ENCODE measurements at regions not wholly inside any gene's neighbourhood (a gene's known extent, or its start where the extent isn't known, plus 50 kb on each side); places are given as distances from the start of the nearest gene placed in this dataset.

- H3K4me1 ChIP-seq (ENCODE audit: control insufficient read depth, insufficient read depth, low read length) = no peaks in the 10 kb centered on the region
- no peak for ATAC-seq
- RAD21 ChIA-PET (ENCODE audit: unreplicated experiment) = no interaction called here
- H4K20me1 ChIP-seq (ENCODE audit: control insufficient read depth, insufficient read depth) = no peaks in the 10 kb centered on the region
- no TSS peak for BruUV-seq (replicated peaks)
- CTCF ChIA-PET = no interaction called here
- intact Hi-C loops (cut with micrococcal nuclease; ENCODE audit: unreplicated experiment) = no loop called here
- no peak overlapping the region for H3K9ac ChIP-seq (ENCODE audit: control insufficient read depth, insufficient read depth, low read length)
- H3K36me3 ChIP-seq (ENCODE audit: control insufficient read depth in 2 of 2, insufficient read depth in 2 of 2, low read length in 1 of 2) = no peaks in the 10 kb centered on the region
- no peaks in the 10 kb centered on the region for H3K79me2 ChIP-seq (ENCODE audit: control insufficient read depth, insufficient read depth, low read length)
- no peak overlapping the region for H3K4me3 ChIP-seq
- no peak for TF ChIP-seq IRF4 (IDR thresholded peaks at IDR 0.05; ENCODE audit: low read depth, low read length)
- no peak for TF ChIP-seq PBX3 (IDR thresholded peaks at IDR 0.05; ENCODE audit: insufficient replicate concordance, low read depth, low read length)
- no peak for TF ChIP-seq SIX5 (IDR thresholded peaks at IDR 0.05; ENCODE audit: low read depth, low read length, severe bottlenecking)
- TF ChIP-seq ATF2 (IDR thresholded peaks at IDR 0.05; ENCODE audit: low read length) = no peak
- TF ChIP-seq RB1 (IDR thresholded peaks at IDR 0.05; ENCODE audit: borderline replicate concordance) = no peak
- TF ChIP-seq ESRRA (IDR thresholded peaks at IDR 0.05; ENCODE audit: low read length) = no peak
- no peak for TF ChIP-seq BRCA1 (IDR thresholded peaks at IDR 0.05; ENCODE audit: low read depth, low read length)
- TF ChIP-seq TAF1 (IDR thresholded peaks at IDR 0.05; ENCODE audit: borderline replicate concordance, low read depth, low read length) = no peak
- TF ChIP-seq ZNF384 (IDR thresholded peaks at IDR 0.05; ENCODE audit: borderline replicate concordance, low read depth, low read length) = no peak
- no peak for TF ChIP-seq NFYB (IDR thresholded peaks at IDR 0.05; ENCODE audit: insufficient read depth, low read depth, low read length)
- no peak for TF ChIP-seq ZNF217 (IDR thresholded peaks at IDR 0.05)
- TF ChIP-seq CEBPB (IDR thresholded peaks at IDR 0.05; ENCODE audit: borderline replicate concordance in 1 of 2, low read depth in 2 of 2, low read length in 2 of 2) = no peak
- no peak for TF ChIP-seq RAD21 (IDR thresholded peaks at IDR 0.05; ENCODE audit: insufficient read depth, low read depth, low read length)
- no peak for TF ChIP-seq CHD4 (IDR thresholded peaks at IDR 0.05)
- no peak for TF ChIP-seq BMI1 (IDR thresholded peaks at IDR 0.05; ENCODE audit: borderline replicate concordance)
- no peak for TF ChIP-seq EP300 (IDR thresholded peaks at IDR 0.05; ENCODE audit: borderline replicate concordance in 1 of 2, control insufficient read depth in 1 of 2, low read depth in 2 of 2, low read length in 2 of 2)
- TF ChIP-seq ATF7 (IDR thresholded peaks at IDR 0.05; ENCODE audit: low read depth) = no peak
- no peak for TF ChIP-seq MYB (IDR thresholded peaks at IDR 0.05; ENCODE audit: borderline replicate concordance, low read depth, low read length)
- TF ChIP-seq NBN (IDR thresholded peaks at IDR 0.05) = no peak
- no peak for TF ChIP-seq NFIC (IDR thresholded peaks at IDR 0.05; ENCODE audit: low read depth, low read length)
- no peak for FAIRE-seq
- H3K27me3 ChIP-seq (replicated peaks in 1 of 2; ENCODE audit: control insufficient read depth in 2 of 2, insufficient read depth in 2 of 2, low read length in 1 of 2) = no peaks in the 10 kb centered on the region
- H3K4me2 ChIP-seq (ENCODE audit: control insufficient read depth, insufficient read depth) = no peak overlapping the region
- no peaks in the 10 kb centered on the region for H3K9me3 ChIP-seq (replicated peaks; ENCODE audit: control insufficient read depth, insufficient read depth, low read length)
- SMC1A ChIA-PET (ENCODE audit: uncharacterized antibody, unreplicated experiment) = interaction anchor here (0.6 kb wide), 1 partner anchor 76 kb away, joined by 3 read pairs; no protein-coding TSS in a partner anchor
- no peak for DNase-seq (ENCODE audit: low read depth, low spot score)
- no peak overlapping the region for H2AFZ ChIP-seq (ENCODE audit: control insufficient read depth, low read depth, low read length)
- POLR2A ChIA-PET = interaction anchor here (0.6 kb wide), 1 partner anchor 55 kb away, joined by 3 read pairs; no protein-coding TSS in a partner anchor
- H3K27ac ChIP-seq (ENCODE audit: control insufficient read depth, insufficient read depth) = no peak overlapping the region
- in situ Hi-C loops (cut with MboI) = no loop called here
- WGBS (ENCODE audit: insufficient coverage, insufficient replicate concordance, low lambda C conversion rate, missing lambda C conversion rate) = 26% methylated on average over 2 of the region's 2 CpGs
Measured at GRCh38 chr3:8145661-8146060, 356.0 kb upstream of the LMCD1 start.
